A549 (cell line): ENCODE measurements at regions not wholly inside any gene's neighbourhood (a gene's known extent, or its start where the extent isn't known, plus 50 kb on each side); places are given as distances from the start of the nearest gene placed in this dataset.

Experiments used
- CEBPB ChIP-seq, 2 experiments: fragments of >200 bp in 1 of 2; sonication (Bioruptor Twin) in 1 of 2; formaldehyde crosslinking in 1 of 2; IDR thresholded peaks; 2 replicates each; pipeline ENCODE4 v1.6.1; 2012 to 2016
- CHD4 ChIP-seq: fragments of 200-600 bp; sonication (generic); IDR thresholded peaks from 2 replicates; pipeline ENCODE4 v1.6.1; 2016; ENCODE audit warnings: antibody characterized with exemption, mild to moderate bottlenecking, borderline replicate concordance
- CTCF ChIP-seq: fragments of >200 bp; sonication (Bioruptor Twin); formaldehyde crosslinking; IDR thresholded peaks from 3 replicates; pipeline ENCODE4 v1.5.1; 2016
- EP300 ChIP-seq, 2 experiments: fragments of >200 bp; sonication (Bioruptor Twin); formaldehyde crosslinking; IDR thresholded peaks; 2 replicates in 1 of 2; 3 replicates in 1 of 2; pipeline ENCODE4 v1.6.1; 2016 to 2017
- REST ChIP-seq: fragments of 200-600 bp; sonication (generic); IDR thresholded peaks from 2 replicates; pipeline ENCODE4 v1.6.1; 2016; ENCODE audit warnings: antibody characterized with exemption, mild to moderate bottlenecking, moderate library complexity

DNA sequence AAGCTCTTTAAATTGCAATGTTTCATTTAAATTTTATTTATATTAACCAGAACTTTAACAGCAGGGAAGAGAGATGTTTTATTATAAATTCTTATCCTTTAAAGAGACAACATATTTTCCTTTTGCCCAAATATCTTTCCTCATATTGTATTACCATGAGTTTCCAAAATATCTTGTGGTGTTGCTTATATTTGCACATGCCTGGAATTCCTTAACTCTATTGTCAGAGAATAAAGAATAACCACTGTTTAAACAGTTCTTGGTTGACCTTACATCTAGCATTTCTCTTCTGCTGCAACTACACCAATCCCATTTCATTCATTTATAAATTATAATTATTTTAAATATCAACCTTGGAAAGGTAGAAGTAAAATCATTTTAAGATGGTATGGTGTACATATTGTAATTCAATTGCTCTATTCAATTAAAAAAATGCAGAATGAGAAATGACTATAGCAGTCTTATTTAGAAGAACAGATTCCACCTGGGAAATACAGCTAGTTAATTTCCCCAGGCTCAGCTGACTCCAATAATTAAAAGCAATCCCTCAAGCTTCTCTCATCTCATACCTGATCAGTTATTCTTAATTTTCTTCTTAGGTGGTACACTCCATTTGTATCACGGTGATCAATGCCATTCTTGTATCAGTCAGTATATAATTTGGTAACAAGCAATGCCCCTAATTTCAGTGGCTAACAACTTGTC lies 923.3 kb downstream of the KCNA4 start:
- TF ChIP-seq CTCF, result no peak
- TF ChIP-seq REST, result no peak
- peak; percentile 33 to 74; a peak in 2 of 5 replicates for TF ChIP-seq EP300 (IDR thresholded peaks at IDR 0.05)
- peak; percentile 40 to 77; a peak in 3 of 4 replicates for TF ChIP-seq CEBPB (IDR thresholded peaks at IDR 0.05)
- TF ChIP-seq CHD4, result no peak
